A549 (cell line): ENCODE measurements at regions not wholly inside any gene's neighbourhood (a gene's known extent, or its start where the extent isn't known, plus 50 kb on each side); places are given as distances from the start of the nearest gene placed in this dataset.

Experiments
- CEBPB ChIP-seq, 2 experiments: fragments of >200 bp in 1 of 2; sonication (Bioruptor Twin) in 1 of 2; formaldehyde crosslinking in 1 of 2; IDR thresholded peaks; 2 replicates each; pipeline ENCODE4 v1.6.1; 2012 to 2016
- CHD2 ChIP-seq: fragments of 150-350 bp; IDR thresholded peaks from 2 replicates; pipeline ENCODE4 v1.6.1; 2014; ENCODE audit warnings: low read length; ENCODE audit not compliant: partially characterized antibody
- CHD4 ChIP-seq: fragments of 200-600 bp; sonication (generic); IDR thresholded peaks from 2 replicates; pipeline ENCODE4 v1.6.1; 2016; ENCODE audit warnings: antibody characterized with exemption, mild to moderate bottlenecking, borderline replicate concordance
- EP300 ChIP-seq, 2 experiments: fragments of >200 bp; sonication (Bioruptor Twin); formaldehyde crosslinking; IDR thresholded peaks; 2 replicates in 1 of 2; 3 replicates in 1 of 2; pipeline ENCODE4 v1.6.1; 2016 to 2017
- PHF8 ChIP-seq: fragments of 200-600 bp; sonication (generic); IDR thresholded peaks from 2 replicates; pipeline ENCODE4 v1.6.1; 2016; ENCODE audit warnings: low read depth, mild to moderate bottlenecking, antibody characterized with exemption, moderate library complexity, borderline replicate concordance
- RAD21 ChIP-seq, 2 experiments: fragments of >200 bp in 1 of 2; sonication (Bioruptor Twin) in 1 of 2; formaldehyde crosslinking in 1 of 2; IDR thresholded peaks in 1 of 2; conservative IDR thresholded peaks in 1 of 2; 2 replicates in 1 of 2; 3 replicates in 1 of 2; pipeline ENCODE4 v1.6.1; 2012 to 2018; ENCODE audit warnings: inconsistent platforms in 1 of 2
- SMC3 ChIP-seq: fragments of >200 bp; sonication (Bioruptor Twin); formaldehyde crosslinking; IDR thresholded peaks from 3 replicates; pipeline ENCODE4 v1.6.1; 2018; ENCODE audit warnings: inconsistent platforms
- TF ChIP-seq, protein P1 (sequence below): fragments of 250-450 bp; sonication (Bioruptor Pico); IDR thresholded peaks from 2 replicates; pipeline ENCODE4 v1.5.0; 2021; ENCODE audit warnings: mild to moderate bottlenecking, moderate library complexity, borderline replicate concordance
- TF ChIP-seq, protein P2 (sequence below): fragments of >200 bp; sonication (Bioruptor Twin); formaldehyde crosslinking; IDR thresholded peaks from 3 replicates; pipeline ENCODE4 v1.5.1; 2016
- TF ChIP-seq, protein P3 (sequence below): fragments of 200-600 bp; sonication (generic); IDR thresholded peaks from 2 replicates; pipeline ENCODE4 v1.6.1; 2016; ENCODE audit warnings: antibody characterized with exemption, mild to moderate bottlenecking, moderate library complexity

DNA sequence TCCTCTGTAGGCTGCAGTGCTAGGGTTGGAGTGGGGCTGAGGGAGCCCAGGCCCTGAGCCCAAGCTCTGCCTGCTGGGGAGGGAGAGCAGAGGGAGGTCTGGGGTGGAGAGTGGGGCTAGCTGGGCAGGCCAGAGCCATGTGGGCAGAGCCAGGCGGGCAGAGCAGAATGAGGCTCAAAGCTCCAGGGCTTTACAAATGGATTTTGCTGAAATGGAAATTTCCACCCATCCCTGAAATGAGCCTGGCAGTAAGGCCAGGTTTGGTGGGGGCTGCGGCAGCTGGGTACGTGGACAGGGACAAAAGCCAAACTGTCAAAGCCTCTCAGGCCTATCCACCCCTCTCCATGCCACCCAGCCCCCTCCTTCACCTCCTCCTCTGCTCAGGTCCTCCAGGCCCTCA, 74.2 kb upstream of the ARAP3 start:
- TF ChIP-seq, protein P1, sequence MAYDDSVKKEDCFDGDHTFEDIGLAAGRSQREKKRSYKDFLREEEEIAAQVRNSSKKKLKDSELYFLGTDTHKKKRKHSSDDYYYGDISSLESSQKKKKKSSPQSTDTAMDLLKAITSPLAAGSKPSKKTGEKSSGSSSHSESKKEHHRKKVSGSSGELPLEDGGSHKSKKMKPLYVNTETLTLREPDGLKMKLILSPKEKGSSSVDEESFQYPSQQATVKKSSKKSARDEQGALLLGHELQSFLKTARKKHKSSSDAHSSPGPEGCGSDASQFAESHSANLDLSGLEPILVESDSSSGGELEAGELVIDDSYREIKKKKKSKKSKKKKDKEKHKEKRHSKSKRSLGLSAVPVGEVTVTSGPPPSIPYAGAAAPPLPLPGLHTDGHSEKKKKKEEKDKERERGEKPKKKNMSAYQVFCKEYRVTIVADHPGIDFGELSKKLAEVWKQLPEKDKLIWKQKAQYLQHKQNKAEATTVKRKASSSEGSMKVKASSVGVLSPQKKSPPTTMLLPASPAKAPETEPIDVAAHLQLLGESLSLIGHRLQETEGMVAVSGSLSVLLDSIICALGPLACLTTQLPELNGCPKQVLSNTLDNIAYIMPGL, result no peak
- TF ChIP-seq RAD21 (conservative IDR thresholded peaks at IDR 0.05 in 1 of 2, IDR thresholded peaks at IDR 0.05 in 1 of 2), result no peak
- TF ChIP-seq, protein P2, sequence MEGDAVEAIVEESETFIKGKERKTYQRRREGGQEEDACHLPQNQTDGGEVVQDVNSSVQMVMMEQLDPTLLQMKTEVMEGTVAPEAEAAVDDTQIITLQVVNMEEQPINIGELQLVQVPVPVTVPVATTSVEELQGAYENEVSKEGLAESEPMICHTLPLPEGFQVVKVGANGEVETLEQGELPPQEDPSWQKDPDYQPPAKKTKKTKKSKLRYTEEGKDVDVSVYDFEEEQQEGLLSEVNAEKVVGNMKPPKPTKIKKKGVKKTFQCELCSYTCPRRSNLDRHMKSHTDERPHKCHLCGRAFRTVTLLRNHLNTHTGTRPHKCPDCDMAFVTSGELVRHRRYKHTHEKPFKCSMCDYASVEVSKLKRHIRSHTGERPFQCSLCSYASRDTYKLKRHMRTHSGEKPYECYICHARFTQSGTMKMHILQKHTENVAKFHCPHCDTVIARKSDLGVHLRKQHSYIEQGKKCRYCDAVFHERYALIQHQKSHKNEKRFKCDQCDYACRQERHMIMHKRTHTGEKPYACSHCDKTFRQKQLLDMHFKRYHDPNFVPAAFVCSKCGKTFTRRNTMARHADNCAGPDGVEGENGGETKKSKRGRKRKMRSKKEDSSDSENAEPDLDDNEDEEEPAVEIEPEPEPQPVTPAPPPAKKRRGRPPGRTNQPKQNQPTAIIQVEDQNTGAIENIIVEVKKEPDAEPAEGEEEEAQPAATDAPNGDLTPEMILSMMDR, result no peak
- TF ChIP-seq, protein P3, sequence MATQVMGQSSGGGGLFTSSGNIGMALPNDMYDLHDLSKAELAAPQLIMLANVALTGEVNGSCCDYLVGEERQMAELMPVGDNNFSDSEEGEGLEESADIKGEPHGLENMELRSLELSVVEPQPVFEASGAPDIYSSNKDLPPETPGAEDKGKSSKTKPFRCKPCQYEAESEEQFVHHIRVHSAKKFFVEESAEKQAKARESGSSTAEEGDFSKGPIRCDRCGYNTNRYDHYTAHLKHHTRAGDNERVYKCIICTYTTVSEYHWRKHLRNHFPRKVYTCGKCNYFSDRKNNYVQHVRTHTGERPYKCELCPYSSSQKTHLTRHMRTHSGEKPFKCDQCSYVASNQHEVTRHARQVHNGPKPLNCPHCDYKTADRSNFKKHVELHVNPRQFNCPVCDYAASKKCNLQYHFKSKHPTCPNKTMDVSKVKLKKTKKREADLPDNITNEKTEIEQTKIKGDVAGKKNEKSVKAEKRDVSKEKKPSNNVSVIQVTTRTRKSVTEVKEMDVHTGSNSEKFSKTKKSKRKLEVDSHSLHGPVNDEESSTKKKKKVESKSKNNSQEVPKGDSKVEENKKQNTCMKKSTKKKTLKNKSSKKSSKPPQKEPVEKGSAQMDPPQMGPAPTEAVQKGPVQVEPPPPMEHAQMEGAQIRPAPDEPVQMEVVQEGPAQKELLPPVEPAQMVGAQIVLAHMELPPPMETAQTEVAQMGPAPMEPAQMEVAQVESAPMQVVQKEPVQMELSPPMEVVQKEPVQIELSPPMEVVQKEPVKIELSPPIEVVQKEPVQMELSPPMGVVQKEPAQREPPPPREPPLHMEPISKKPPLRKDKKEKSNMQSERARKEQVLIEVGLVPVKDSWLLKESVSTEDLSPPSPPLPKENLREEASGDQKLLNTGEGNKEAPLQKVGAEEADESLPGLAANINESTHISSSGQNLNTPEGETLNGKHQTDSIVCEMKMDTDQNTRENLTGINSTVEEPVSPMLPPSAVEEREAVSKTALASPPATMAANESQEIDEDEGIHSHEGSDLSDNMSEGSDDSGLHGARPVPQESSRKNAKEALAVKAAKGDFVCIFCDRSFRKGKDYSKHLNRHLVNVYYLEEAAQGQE, result no peak
- TF ChIP-seq PHF8, result no peak
- no peak for TF ChIP-seq CHD2
- TF ChIP-seq CHD4, result no peak
- TF ChIP-seq EP300 (IDR thresholded peaks at IDR 0.05), result no peak
- no peak for TF ChIP-seq CEBPB (IDR thresholded peaks at IDR 0.05)
- TF ChIP-seq SMC3, result no peak
